ENCODE measurements at regions not wholly inside any gene's neighbourhood (a gene's known extent, or its start where the extent isn't known, plus 50 kb on each side); places are given as distances from the start of the nearest gene placed in this dataset.

- Histone ChIP-seq H3K79me2 (ENCODE audit: low read length) (no peaks in the 10 kb centered on the region), H3K9ac (ENCODE audit: low read length) (no peak overlapping the region), H3K36me3 (replicated peaks; ENCODE audit: insufficient read depth, low read length) (no peaks in the 10 kb centered on the region), H3K4me2 (ENCODE audit: low read depth, low read length) (no peak overlapping the region), H3K27ac (ENCODE audit: low read length) (no peak overlapping the region), H4K20me1 (ENCODE audit: insufficient read depth, low read length) (no peaks in the 10 kb centered on the region), H3K9me2 (replicated peaks; ENCODE audit: insufficient read depth, low read length) (no peaks in the 10 kb centered on the region), H3F3A (ENCODE audit: insufficient read depth, low read length) (no peaks in the 10 kb centered on the region), H3K9me3 (replicated peaks; ENCODE audit: insufficient read depth, low read length) (no peaks in the 10 kb centered on the region), H2AFZ (ENCODE audit: low read length) (no peak overlapping the region), H3K4me1 (ENCODE audit: low read length) (no peaks in the 10 kb centered on the region), H3K4me3 (ENCODE audit: low read length) (no peak overlapping the region), H3K27me3 (replicated peaks; ENCODE audit: insufficient read depth, low read length) (no peaks in the 10 kb centered on the region)
- DNase-seq = no peak
- TF ChIP-seq EZH2phosphoT487 (IDR thresholded peaks at IDR 0.05; ENCODE audit: low read length) (no peak), EZH2 (optimal IDR thresholded peaks at IDR 0.05; ENCODE audit: low read depth, low read length) (no peak), CTCF (IDR thresholded peaks at IDR 0.05; ENCODE audit: low read length) (no peak)
These were observed 656.2 kb upstream of the CHAC2 start for GRCh38 chr2:53111406-53111805.

DNA sequence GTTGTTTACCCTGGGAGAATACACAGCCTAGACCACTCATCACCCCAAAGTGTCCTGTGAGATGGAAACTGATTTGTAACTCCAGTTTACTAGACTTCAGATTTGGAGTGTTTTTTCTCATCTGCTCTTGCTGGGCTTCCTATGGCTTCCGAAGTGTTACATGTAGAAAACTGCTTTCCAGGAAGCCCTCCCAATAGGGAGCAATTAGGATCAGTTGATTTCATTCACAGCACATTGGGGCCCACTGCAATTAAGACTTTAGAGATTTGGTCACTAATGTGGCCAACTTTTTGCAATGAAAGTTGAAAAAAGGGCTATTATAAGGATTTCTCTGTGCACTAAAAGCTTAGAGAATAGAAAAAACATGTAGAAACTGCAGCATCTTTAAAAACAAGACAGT is 656.6 kb upstream of the CHAC2 start:
- H3K4me1 ChIP-seq (ENCODE audit: low read length) = no peaks in the 10 kb centered on the region
- H3K27me3 ChIP-seq (replicated peaks; ENCODE audit: insufficient read depth, low read length) = no peaks in the 10 kb centered on the region
- no peaks in the 10 kb centered on the region for H3K9me2 ChIP-seq (replicated peaks; ENCODE audit: insufficient read depth, low read length)
- H3K9me3 ChIP-seq (replicated peaks; ENCODE audit: insufficient read depth, low read length) = no peaks in the 10 kb centered on the region
- H3K79me2 ChIP-seq (ENCODE audit: low read length) = no peaks in the 10 kb centered on the region
- no peak overlapping the region for H3K4me2 ChIP-seq (ENCODE audit: low read depth, low read length)
- DNase-seq = no peak
- no peak overlapping the region for H3K27ac ChIP-seq (ENCODE audit: low read length)
- no peak overlapping the region for H3K9ac ChIP-seq (ENCODE audit: low read length)
- H3F3A ChIP-seq (ENCODE audit: insufficient read depth, low read length) = no peaks in the 10 kb centered on the region
- TF ChIP-seq CTCF (IDR thresholded peaks at IDR 0.05; ENCODE audit: low read length) = no peak
- no peak for TF ChIP-seq EZH2 (optimal IDR thresholded peaks at IDR 0.05; ENCODE audit: low read depth, low read length)
- no peak for TF ChIP-seq EZH2phosphoT487 (IDR thresholded peaks at IDR 0.05; ENCODE audit: low read length)
- no peak overlapping the region for H2AFZ ChIP-seq (ENCODE audit: low read length)
- H3K4me3 ChIP-seq (ENCODE audit: low read length) = no peak overlapping the region
- H3K36me3 ChIP-seq (replicated peaks; ENCODE audit: insufficient read depth, low read length) = no peaks in the 10 kb centered on the region
- H4K20me1 ChIP-seq (ENCODE audit: insufficient read depth, low read length) = no peaks in the 10 kb centered on the region

DNA sequence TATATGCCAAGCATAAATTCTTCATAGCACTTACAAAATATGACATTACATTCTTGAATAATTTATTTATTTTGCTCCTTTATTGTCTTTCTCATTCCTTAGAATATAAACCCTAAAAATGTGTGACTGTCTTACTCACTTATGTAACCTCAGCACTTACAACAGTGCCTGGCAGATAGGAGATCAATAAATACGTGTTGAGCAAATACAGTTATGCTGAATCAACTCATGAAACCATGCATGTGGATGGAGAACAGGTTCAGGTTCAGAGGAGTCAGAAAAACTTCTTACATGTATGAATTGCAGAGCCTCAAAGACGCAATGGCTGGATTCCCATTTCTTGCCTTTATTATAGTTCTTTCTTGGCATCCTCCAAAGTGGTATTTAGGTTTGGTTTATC is 659.4 kb upstream of the CHAC2 start:
- Histone ChIP-seq H3K4me2 (ENCODE audit: low read depth, low read length) (no peak overlapping the region), H3F3A (ENCODE audit: insufficient read depth, low read length) (no peaks in the 10 kb centered on the region), H3K9me2 (replicated peaks; ENCODE audit: insufficient read depth, low read length) (no peaks in the 10 kb centered on the region), H4K20me1 (ENCODE audit: insufficient read depth, low read length) (no peaks in the 10 kb centered on the region), H3K79me2 (ENCODE audit: low read length) (no peaks in the 10 kb centered on the region), H3K9ac (ENCODE audit: low read length) (no peak overlapping the region), H3K27me3 (replicated peaks; ENCODE audit: insufficient read depth, low read length) (no peaks in the 10 kb centered on the region), H2AFZ (ENCODE audit: low read length) (no peak overlapping the region), H3K4me3 (ENCODE audit: low read length) (no peak overlapping the region), H3K4me1 (ENCODE audit: low read length) (no peaks in the 10 kb centered on the region), H3K27ac (ENCODE audit: low read length) (no peak overlapping the region), H3K9me3 (replicated peaks; ENCODE audit: insufficient read depth, low read length) (no peaks in the 10 kb centered on the region), H3K36me3 (replicated peaks; ENCODE audit: insufficient read depth, low read length) (no peaks in the 10 kb centered on the region)
- TF ChIP-seq EZH2phosphoT487 (IDR thresholded peaks at IDR 0.05; ENCODE audit: low read length) (no peak), CTCF (IDR thresholded peaks at IDR 0.05; ENCODE audit: low read length) (no peak), EZH2 (optimal IDR thresholded peaks at IDR 0.05; ENCODE audit: low read depth, low read length) (no peak)
- DNase-seq = no peak
